ENCODE measurements at regions not wholly inside any gene's neighbourhood (a gene's known extent, or its start where the extent isn't known, plus 50 kb on each side); places are given as distances from the start of the nearest gene placed in this dataset.

GRCh38 chr7:46886669-46887374 is 695.1 kb downstream of the TNS3 start:
- TF ChIP-seq CTCF (conservative IDR thresholded peaks at IDR 0.05; ENCODE audit: low read length) = no peak
- no peak for TF ChIP-seq EZH2phosphoT487 (IDR thresholded peaks at IDR 0.05; ENCODE audit: borderline replicate concordance)
